Type B pancreatic cell (in vitro differentiated cells): ENCODE measurements at regions not wholly inside any gene's neighbourhood (a gene's known extent, or its start where the extent isn't known, plus 50 kb on each side); places are given as distances from the start of the nearest gene placed in this dataset.

Source experiments
- DNase-seq: peaks from one replicate; pipeline ENCODE4 v3.0.0; 2021; ENCODE audit warnings: mixed read lengths; ENCODE audit not compliant: unreplicated experiment; ENCODE audit errors: extremely low spot score
- H3K27ac Mint-ChIP-seq: 2 replicates; pipeline ENCODE4 v1.8.0; 2021; ENCODE audit warnings: mild to moderate bottlenecking, mixed read lengths
- H3K27me3 Mint-ChIP-seq: 2 replicates; pipeline ENCODE4 v1.8.0; 2021; ENCODE audit warnings: mixed read lengths
- H3K36me3 Mint-ChIP-seq: 2 replicates; pipeline ENCODE4 v1.8.0; 2021; ENCODE audit warnings: mixed read lengths
- H3K4me1 Mint-ChIP-seq: one replicate; pipeline ENCODE4 v1.8.0; 2021; ENCODE audit warnings: mixed read lengths; ENCODE audit not compliant: unreplicated experiment
- H3K4me3 Mint-ChIP-seq: 2 replicates; pipeline ENCODE4 v1.8.0; 2021; ENCODE audit warnings: mild to moderate bottlenecking, mixed read lengths
- H3K9me3 Mint-ChIP-seq: 2 replicates; pipeline ENCODE4 v1.8.0; 2021; ENCODE audit warnings: mixed read lengths
- CTCF ChIP-seq: fragments of 200-600 bp; sonication (generic); conservative IDR thresholded peaks from 2 replicates; pipeline ENCODE4 v1.5.0; 2021; ENCODE audit warnings: antibody characterized with exemption, mild to moderate bottlenecking

- no peak for TF ChIP-seq CTCF
- Mint-ChIP-seq H3K4me3 (no peak overlapping the region), H3K9me3 (peaks cover 8% of the 10 kb centered on the region), H3K27ac (no peak overlapping the region), H3K27me3 (peaks cover 13% of the 10 kb centered on the region), H3K36me3 (peaks cover 5% of the 10 kb centered on the region), H3K4me1 (peaks cover 28% of the 10 kb centered on the region)
- no peak for DNase-seq
Observed at GRCh38 chr2:236671896-236672562, 102.4 kb downstream of the ACKR3 start.

GRCh38 chr2:236672606-236673005, 103.0 kb downstream of the ACKR3 start:
- no peak for TF ChIP-seq CTCF
- peaks cover 8% of the 10 kb centered on the region for H3K9me3 Mint-ChIP-seq
- no peak overlapping the region for H3K27ac Mint-ChIP-seq
- no peak overlapping the region for H3K4me3 Mint-ChIP-seq
- H3K27me3 Mint-ChIP-seq, result peaks cover 16% of the 10 kb centered on the region
- DNase-seq, result no peak
- H3K4me1 Mint-ChIP-seq, result peaks cover 28% of the 10 kb centered on the region
- peaks cover 5% of the 10 kb centered on the region for H3K36me3 Mint-ChIP-seq

GRCh38 chr2:236673126-236673822, 103.6 kb downstream of the ACKR3 start:
- H3K4me3 Mint-ChIP-seq, result no peak overlapping the region
- no peak overlapping the region for H3K27ac Mint-ChIP-seq
- H3K27me3 Mint-ChIP-seq, result peaks cover 16% of the 10 kb centered on the region
- no peak for TF ChIP-seq CTCF
- peaks cover 8% of the 10 kb centered on the region for H3K9me3 Mint-ChIP-seq
- peaks cover 5% of the 10 kb centered on the region for H3K36me3 Mint-ChIP-seq
- H3K4me1 Mint-ChIP-seq, result peaks cover 28% of the 10 kb centered on the region
- DNase-seq, result no peak

GRCh38 chr2:236673823-236674185, 104.2 kb downstream of the ACKR3 start:
- no peak for DNase-seq
- H3K36me3 Mint-ChIP-seq, result peaks cover 5% of the 10 kb centered on the region
- peaks cover 16% of the 10 kb centered on the region for H3K27me3 Mint-ChIP-seq

GRCh38 chr2:236674238-236674637, 104.6 kb downstream of the ACKR3 start:
- peaks cover 16% of the 10 kb centered on the region for H3K27me3 Mint-ChIP-seq
- H3K27ac Mint-ChIP-seq, result no peak overlapping the region
- peaks cover 8% of the 10 kb centered on the region for H3K9me3 Mint-ChIP-seq
- H3K36me3 Mint-ChIP-seq, result peaks cover 5% of the 10 kb centered on the region
- no peak for DNase-seq
- no peak for TF ChIP-seq CTCF
- peaks cover 28% of the 10 kb centered on the region for H3K4me1 Mint-ChIP-seq
- no peak overlapping the region for H3K4me3 Mint-ChIP-seq

More at GRCh38 chr2:236673823-236674185, 104.2 kb downstream of the ACKR3 start:
- Mint-ChIP-seq H3K9me3 (peaks cover 8% of the 10 kb centered on the region), H3K27ac (no peak overlapping the region), H3K4me3 (no peak overlapping the region), H3K4me1 (peaks cover 28% of the 10 kb centered on the region)
- no peak for TF ChIP-seq CTCF
